A549 (cell line): ENCODE measurements at regions not wholly inside any gene's neighbourhood (a gene's known extent, or its start where the extent isn't known, plus 50 kb on each side); places are given as distances from the start of the nearest gene placed in this dataset.

Experiments
- ATAC-seq, 2 experiments: fragments of 200-7000 bp in 1 of 2; fragments of >200 bp in 1 of 2; cut with Nextera tagmentation in 1 of 2; cut with Tn5 transposase in 1 of 2; 3 replicates each; pipeline versions ENCODE4 v1.8.0 to v1.9.1; 2018 to 2020; ENCODE audit warnings: mild to moderate bottlenecking in 1 of 2, moderate library complexity in 1 of 2
- CTCF ChIA-PET: fragments of 300-600 bp; sonication (Branson Sonifier 250); formaldehyde crosslinking; extraction: SDS; loops from one replicate; lab custom pipeline; 2021; ENCODE audit warnings: antibody characterized with exemption, inconsistent platforms; lab: Yijun Ruan, JAX
- POLR2A ChIA-PET: fragments of 350-600 bp; formaldehyde crosslinking; extraction: SDS; loops from one replicate; lab custom pipeline; 2021; ENCODE audit warnings: antibody characterized with exemption, inconsistent platforms; lab: Yijun Ruan, JAX
- DNase-seq, 2 experiments: peaks; one replicate each; pipeline versions ENCODE4 v3.0.0 to v3.0.0-alpha.2; 2011 to 2016; ENCODE audit warnings: low read depth in 1 of 2, low spot score in 1 of 2
- FAIRE-seq: peaks from 2 replicates; lab custom pipeline; 2011; peaks lifted over from hg19 to GRCh38; lab: Jason Lieb, UNC
- H3K27ac ChIP-seq, 2 experiments: fragments of >200 bp; sonication (Bioruptor Twin); formaldehyde crosslinking; 3 replicates each; pipeline ENCODE4 v1.5.1; 2016 to 2017
- H3K4me1 ChIP-seq: fragments of >200 bp; sonication (Bioruptor Twin); formaldehyde crosslinking; 3 replicates; pipeline ENCODE4 v1.6.1; 2016
- H3K4me2 ChIP-seq: fragments of >200 bp; sonication (Bioruptor Twin); formaldehyde crosslinking; 3 replicates; pipeline ENCODE4 v1.6.1; 2016
- H3K4me3 ChIP-seq: fragments of >200 bp; sonication (Bioruptor Twin); formaldehyde crosslinking; 3 replicates; pipeline ENCODE4 v1.5.1; 2016
- H3K9me3 ChIP-seq: fragments of >200 bp; sonication (Bioruptor Twin); formaldehyde crosslinking; 3 replicates; pipeline ENCODE4 v1.6.1; 2016
- CBX8 ChIP-seq: fragments of 200-600 bp; sonication (generic); IDR thresholded peaks from 2 replicates; pipeline ENCODE4 v1.6.1; 2016
- EHF ChIP-seq: fragments of 250-450 bp; sonication (Bioruptor Pico); IDR thresholded peaks from 2 replicates; pipeline ENCODE4 v1.5.0; 2020; ENCODE audit warnings: mild to moderate bottlenecking
- EP300 ChIP-seq, 2 experiments: fragments of >200 bp; sonication (Bioruptor Twin); formaldehyde crosslinking; IDR thresholded peaks; 2 replicates in 1 of 2; 3 replicates in 1 of 2; pipeline ENCODE4 v1.6.1; 2016 to 2017
- ESRRA ChIP-seq: fragments of 150-350 bp; IDR thresholded peaks from 2 replicates; pipeline ENCODE4 v1.6.1; 2014; ENCODE audit warnings: mild to moderate bottlenecking, low read length, borderline replicate concordance
- GATA3 ChIP-seq: IDR thresholded peaks from 2 replicates; pipeline ENCODE4 v1.6.1; 2012; ENCODE audit warnings: borderline replicate concordance
- HES2 ChIP-seq: fragments of >200 bp; sonication (Bioruptor Twin); formaldehyde crosslinking; IDR thresholded peaks from 2 replicates; pipeline ENCODE4 v1.6.1; 2016
- HEYL ChIP-seq: fragments of 250-450 bp; sonication (Bioruptor Pico); IDR thresholded peaks from 2 replicates; pipeline ENCODE4 v1.8.0; 2021; ENCODE audit warnings: mild to moderate bottlenecking, moderate library complexity
- HMGXB4 ChIP-seq: fragments of 250-450 bp; sonication (Bioruptor Pico); IDR thresholded peaks from 2 replicates; pipeline ENCODE4 v1.5.0; 2021; ENCODE audit warnings: mild to moderate bottlenecking, moderate library complexity, borderline replicate concordance
- KDM1A ChIP-seq: fragments of 200-600 bp; sonication (generic); IDR thresholded peaks from 2 replicates; pipeline ENCODE4 v1.6.1; 2016; ENCODE audit warnings: low read depth, mild to moderate bottlenecking
- KDM5A ChIP-seq: fragments of 200-600 bp; sonication (generic); IDR thresholded peaks from 2 replicates; pipeline ENCODE4 v1.6.1; 2016; ENCODE audit warnings: antibody characterized with exemption, mild to moderate bottlenecking
- MAX ChIP-seq: IDR thresholded peaks from 2 replicates; pipeline ENCODE4 v1.6.1; 2012
- MAZ ChIP-seq: fragments of 150-350 bp; IDR thresholded peaks from 2 replicates; pipeline ENCODE4 v1.6.1; 2014; ENCODE audit warnings: antibody characterized with exemption, low read depth, low read length, borderline replicate concordance
- MYC ChIP-seq: IDR thresholded peaks from 2 replicates; pipeline ENCODE4 v1.6.1; 2012; ENCODE audit warnings: mild to moderate bottlenecking, inconsistent platforms, low read length, improper control_type of control experiment, borderline replicate concordance
- NFE2L2 ChIP-seq: fragments of 150-350 bp; conservative IDR thresholded peaks from 2 replicates; pipeline ENCODE4 v1.6.1; 2014; ENCODE audit warnings: low read length
- PBX3 ChIP-seq: IDR thresholded peaks from 2 replicates; pipeline ENCODE4 v1.6.1; 2012
- POLR2A ChIP-seq: IDR thresholded peaks from 2 replicates; pipeline ENCODE4 v1.6.1; 2012; ENCODE audit warnings: mild to moderate bottlenecking, low read length
- POLR2AphosphoS2 ChIP-seq: conservative IDR thresholded peaks from 2 replicates; pipeline ENCODE4 v1.6.1; 2012; ENCODE audit warnings: low read length, improper control_type of control experiment, inconsistent platforms
- RAD21 ChIP-seq, 2 experiments: fragments of >200 bp in 1 of 2; sonication (Bioruptor Twin) in 1 of 2; formaldehyde crosslinking in 1 of 2; IDR thresholded peaks in 1 of 2; conservative IDR thresholded peaks in 1 of 2; 2 replicates in 1 of 2; 3 replicates in 1 of 2; pipeline ENCODE4 v1.6.1; 2012 to 2018; ENCODE audit warnings: inconsistent platforms in 1 of 2
- RARB ChIP-seq: fragments of 250-450 bp; sonication (Bioruptor Pico); IDR thresholded peaks from 2 replicates; pipeline ENCODE4 v1.8.0; 2021; ENCODE audit warnings: mild to moderate bottlenecking, moderate library complexity
- REST ChIP-seq: fragments of 200-600 bp; sonication (generic); IDR thresholded peaks from 2 replicates; pipeline ENCODE4 v1.6.1; 2016; ENCODE audit warnings: antibody characterized with exemption, mild to moderate bottlenecking, moderate library complexity
- RFX5 ChIP-seq: fragments of 450-650 bp; IDR thresholded peaks from 2 replicates; pipeline ENCODE4 v1.7.1; 2014; ENCODE audit warnings: antibody characterized with exemption, mild to moderate bottlenecking, moderate library complexity
- TFCP2L1 ChIP-seq: fragments of 250-450 bp; sonication (Bioruptor Pico); IDR thresholded peaks from 2 replicates; pipeline ENCODE4 v1.5.0; 2021; ENCODE audit warnings: mild to moderate bottlenecking
- ZFP36 ChIP-seq: fragments of 450-650 bp; IDR thresholded peaks from 2 replicates; pipeline ENCODE4 v1.6.1; 2014; ENCODE audit warnings: borderline replicate concordance; ENCODE audit not compliant: partially characterized antibody
- WGBS: methylation state at CpG from one replicate; pipeline ENCODE4 v1.1.6; 2017; ENCODE audit errors: missing lambda C conversion rate; 5-methylcytosine and 5-hydroxymethylcytosine counted together

- TF ChIP-seq TFCP2L1 (CRISPR knock-in tag), result no peak
- no peak for TF ChIP-seq MAZ
- TF ChIP-seq REST, result no peak
- TF ChIP-seq PBX3, result no peak
- TF ChIP-seq, all 56 proteins: peak for 0
- no peaks in the 10 kb centered on the region; the same call in 2 of the 3 replicates for H3K9me3 ChIP-seq
- H3K27ac ChIP-seq, result no peak overlapping the region
- CTCF ChIA-PET, result interaction anchor here (1.1 kb wide), 1 partner anchor 10 kb away, joined by 4 read pairs; no protein-coding TSS in a partner anchor
- H3K4me2 ChIP-seq, result no peak overlapping the region
- ATAC-seq (no peak), FAIRE-seq (no peak), DNase-seq (no peak)
- POLR2A ChIA-PET, result no interaction called here
- no peaks in the 10 kb centered on the region for H3K4me1 ChIP-seq
- WGBS, result 4% methylated on average over 2 of the region's 2 CpGs
- no peak overlapping the region for H3K4me3 ChIP-seq
These were observed 448.8 kb downstream of the KIF16B start for GRCh38 chr20:16124491-16124890.

- POLR2A ChIA-PET, result no interaction called here
- no peak for TF ChIP-seq MAZ
- no peak for TF ChIP-seq ZFP36
- TF ChIP-seq EHF (CRISPR knock-in tag), result no peak
- TF ChIP-seq GATA3, result no peak
- TF ChIP-seq MAX, result no peak
- no peak for TF ChIP-seq POLR2A
- no peak for TF ChIP-seq HES2
- no peak for TF ChIP-seq HEYL (CRISPR knock-in tag)
- no peak for TF ChIP-seq CBX8
- TF ChIP-seq KDM1A, result no peak
- no peak for TF ChIP-seq NFE2L2
- TF ChIP-seq RAD21 (conservative IDR thresholded peaks at IDR 0.05 in 1 of 2, IDR thresholded peaks at IDR 0.05 in 1 of 2), result no peak
- no peak for TF ChIP-seq POLR2AphosphoS2
- DNase-seq (no peak), FAIRE-seq (no peak), ATAC-seq (no peak)
- no peak overlapping the region for H3K4me3 ChIP-seq
- no peaks in the 10 kb centered on the region for H3K4me1 ChIP-seq
- no peaks in the 10 kb centered on the region for H3K9me3 ChIP-seq
- no peak overlapping the region for H3K4me2 ChIP-seq
- CTCF ChIA-PET, result interaction anchor here (1.1 kb wide), 1 partner anchor 9 kb away, joined by 4 read pairs; no protein-coding TSS in a partner anchor
- no peak overlapping the region for H3K27ac ChIP-seq
These were observed 449.6 kb downstream of the KIF16B start for GRCh38 chr20:16123623-16124022.

GRCh38 chr20:16119909-16120308 is 453.3 kb downstream of the KIF16B start:
- Histone ChIP-seq H3K27ac (no peak overlapping the region), H3K9me3 (no peaks in the 10 kb centered on the region), H3K4me1 (no peaks in the 10 kb centered on the region), H3K4me2 (no peak overlapping the region), H3K4me3 (no peak overlapping the region)
- 14% methylated on average over 3 of the region's 3 CpGs for WGBS
- TF ChIP-seq MYC, result no peak
- TF ChIP-seq HEYL (CRISPR knock-in tag), result no peak
- no peak for TF ChIP-seq ESRRA
- no peak for TF ChIP-seq RFX5
- no peak for TF ChIP-seq HMGXB4 (CRISPR knock-in tag)
- TF ChIP-seq KDM5A, result no peak
- no peak for TF ChIP-seq RARB (CRISPR knock-in tag)
- TF ChIP-seq EP300 (IDR thresholded peaks at IDR 0.05), result no peak
- TF ChIP-seq PBX3, result no peak
- FAIRE-seq, result no peak
- DNase-seq, result no peak
- ATAC-seq, result no peak
- CTCF ChIA-PET, result interaction anchor here (0.9 kb wide), 1 partner anchor 15 kb away, joined by 3 read pairs; no protein-coding TSS in a partner anchor
- POLR2A ChIA-PET, result no interaction called here
